ENCODE measurements at regions not wholly inside any gene's neighbourhood (a gene's known extent, or its start where the extent isn't known, plus 50 kb on each side); places are given as distances from the start of the nearest gene placed in this dataset.

DNA sequence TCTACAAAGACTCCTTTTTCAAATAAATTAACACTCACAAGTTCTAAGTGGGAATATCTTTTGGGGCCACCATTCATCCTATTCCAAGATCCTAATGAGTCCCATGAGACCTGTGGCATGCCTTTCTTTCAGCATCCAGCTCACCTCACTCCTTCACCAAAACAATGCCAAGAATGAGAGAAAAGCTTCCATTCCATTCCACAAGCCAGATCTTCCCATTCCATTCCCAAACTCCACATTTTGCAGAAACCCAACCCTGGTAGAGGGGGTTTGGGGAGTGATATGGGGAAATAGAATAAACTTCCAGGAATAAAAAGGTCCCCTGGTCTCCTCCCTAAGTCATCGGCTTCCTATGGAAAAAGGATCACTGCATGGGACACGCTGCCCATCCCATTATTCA is 392.2 kb downstream of the NPIPA8 start:
- no peaks in the 10 kb centered on the region for H3K36me3 ChIP-seq
- no peak overlapping the region for H3K4me3 ChIP-seq
- TF ChIP-seq Cebpa-rat (IDR thresholded peaks at IDR 0.05): no peak
- no peaks in the 10 kb centered on the region for H4K20me1 ChIP-seq
- no peaks in the 10 kb centered on the region for H3K9me3 ChIP-seq (replicated peaks in 1 of 11)
- H3K9ac ChIP-seq: no peak overlapping the region
- peaks cover 0 to 6% (median under 1%) of the 10 kb centered on the region in 11 experiments; a peak in 9 of 22 replicates for H3K27me3 ChIP-seq
- no peak overlapping the region for H3K27ac ChIP-seq
- H3K4me1 ChIP-seq: peaks cover 0 to 2% (median 0%) of the 10 kb centered on the region in 10 experiments; a peak in 2 of 20 replicates
- no peak overlapping the region for H3K4me2 ChIP-seq

DNA sequence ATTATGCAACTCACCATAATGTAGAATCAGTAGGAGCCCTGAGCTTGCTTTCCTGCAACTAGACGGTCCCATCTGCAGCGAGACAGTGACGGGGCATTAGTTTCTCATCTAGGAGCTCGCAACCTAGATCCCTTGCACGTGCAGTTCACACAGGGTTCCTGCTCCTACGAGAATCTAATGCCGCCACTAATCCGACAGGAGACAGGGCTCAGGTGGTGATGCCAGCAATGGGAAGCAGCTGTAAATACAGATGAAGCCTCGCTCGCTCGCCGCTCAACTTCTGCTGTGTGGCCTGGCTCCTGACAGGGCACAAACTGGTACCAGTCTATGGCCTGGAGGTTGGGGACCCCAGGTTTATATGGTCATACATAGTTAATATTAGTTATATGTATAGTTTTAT is 394.5 kb downstream of the NPIPA8 start:
- Histone ChIP-seq H3K36me3 (no peaks in the 10 kb centered on the region), H3K4me3 (no peak overlapping the region), H4K20me1 (no peaks in the 10 kb centered on the region), H3K27ac (no peak overlapping the region), H3K27me3 (no peaks in the 10 kb centered on the region), H3K9me3 (replicated peaks in 1 of 11) (no peaks in the 10 kb centered on the region), H3K9ac (no peak overlapping the region), H3K4me1 (peaks cover 0 to 8% (median 1%) of the 10 kb centered on the region in 10 experiments; a peak in 2 of 20 replicates), H3K4me2 (no peak overlapping the region)
- TF ChIP-seq Cebpa-rat (IDR thresholded peaks at IDR 0.05): no peak

DNA sequence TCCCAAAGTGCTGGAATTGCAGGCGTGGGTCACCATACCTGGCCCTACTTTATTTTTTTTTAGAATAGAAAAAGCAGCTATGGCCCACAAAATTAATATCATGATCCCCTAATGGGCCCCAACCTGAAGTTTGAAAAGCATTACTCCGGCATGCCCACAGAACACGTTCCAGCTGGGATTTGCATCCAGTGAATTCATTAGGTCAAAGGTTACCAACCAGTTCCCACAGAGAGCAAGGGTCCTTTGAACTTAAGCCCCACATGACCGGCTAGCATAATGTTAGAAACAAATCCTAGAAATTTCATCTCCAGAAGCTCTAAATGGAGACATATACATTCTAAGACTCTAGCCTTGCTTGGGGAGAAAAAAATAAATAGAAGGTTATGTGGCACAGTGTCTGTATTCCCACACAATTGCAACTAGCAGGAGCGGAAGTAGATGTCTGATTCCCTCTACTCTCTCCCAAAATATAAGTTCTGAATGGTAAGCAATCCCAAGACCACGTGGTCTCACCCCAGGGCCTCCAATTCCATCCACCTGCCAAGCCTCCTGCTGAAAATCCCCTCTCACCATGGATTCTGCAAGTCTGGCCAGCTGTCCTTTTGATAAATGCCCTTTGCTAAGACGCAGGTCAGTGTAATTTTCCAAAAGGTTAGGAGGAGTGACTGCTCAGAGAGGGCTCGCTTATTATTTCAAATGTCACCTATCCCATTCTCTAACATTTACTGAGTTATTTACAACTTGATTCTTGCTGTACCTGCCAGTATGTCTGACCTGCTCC is 395.8 kb downstream of the NPIPA8 start:
- Histone ChIP-seq H3K4me2 (no peak overlapping the region), H3K36me3 (no peaks in the 10 kb centered on the region), H3K4me3 (no peak overlapping the region), H4K20me1 (no peaks in the 10 kb centered on the region), H3K27me3 (no peaks in the 10 kb centered on the region), H3K27ac (no peak overlapping the region), H3K4me1 (peaks cover 0 to 10% (median 4%) of the 10 kb centered on the region in 10 experiments; a peak in 4 of 20 replicates), H3K9me3 (replicated peaks in 1 of 11) (no peaks in the 10 kb centered on the region), H3K9ac (no peak overlapping the region)
- TF ChIP-seq Cebpa-rat (IDR thresholded peaks at IDR 0.05): no peak

DNA sequence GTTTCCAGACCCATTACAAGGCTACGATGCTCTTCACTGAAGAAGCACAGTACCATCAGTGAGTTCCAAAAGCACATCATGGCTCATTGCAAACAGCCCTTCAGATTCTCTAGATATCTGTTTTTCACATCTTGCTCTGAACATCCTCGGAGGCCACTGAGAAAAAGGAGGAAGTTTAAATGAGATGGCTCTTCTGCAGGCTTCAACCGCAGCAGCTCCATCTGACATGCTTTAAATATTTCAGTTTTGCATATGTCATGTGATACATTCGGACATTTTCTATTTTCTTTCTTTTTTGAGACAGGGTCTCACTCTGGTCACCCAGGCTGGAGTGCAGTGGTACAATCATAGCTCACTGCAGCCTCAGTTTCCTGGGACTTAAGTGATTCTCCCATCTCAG is 396.8 kb downstream of the NPIPA8 start:
- H3K27ac ChIP-seq: no peak overlapping the region
- no peak for TF ChIP-seq Cebpa-rat (IDR thresholded peaks at IDR 0.05)

DNA sequence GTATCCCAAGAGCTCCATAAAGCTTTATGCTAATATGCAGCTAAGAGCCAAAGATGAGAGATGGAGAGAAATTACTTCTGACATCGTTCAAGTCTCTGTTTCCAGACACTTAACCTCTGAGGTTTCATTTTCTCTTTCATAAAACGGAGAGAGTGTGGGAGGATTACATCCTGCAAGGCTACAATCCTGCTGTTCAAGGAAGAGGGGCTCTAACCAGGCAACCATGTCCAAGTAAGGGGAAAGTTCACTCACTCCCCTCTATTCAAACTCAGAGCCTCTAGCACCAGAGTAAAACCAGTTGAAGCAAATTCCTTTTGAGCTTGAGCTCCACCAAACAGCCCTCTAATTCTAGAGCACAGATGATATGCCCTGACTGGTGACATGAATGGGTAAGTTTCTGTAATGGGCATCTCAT is 397.4 kb downstream of the NPIPA8 start:
- peak overlapping the region; percentile 14 to 55 (median 30); a peak in 16 of 22 replicates for H3K4me2 ChIP-seq

More for the DNA sequence above, 396.8 kb downstream of the NPIPA8 start:
- Histone ChIP-seq H3K9me3 (replicated peaks in 1 of 11) (no peaks in the 10 kb centered on the region), H3K4me1 (peaks cover 0 to 10% (median 4%) of the 10 kb centered on the region in 10 experiments; a peak in 4 of 20 replicates), H3K4me2 (peak overlapping the region in 3 of 11 experiments; percentile 27 to 41 (median 28); a peak in 2 of 22 replicates), H4K20me1 (no peaks in the 10 kb centered on the region), H3K27me3 (no peaks in the 10 kb centered on the region), H3K4me3 (no peak overlapping the region), H3K9ac (no peak overlapping the region), H3K36me3 (no peaks in the 10 kb centered on the region)

DNA sequence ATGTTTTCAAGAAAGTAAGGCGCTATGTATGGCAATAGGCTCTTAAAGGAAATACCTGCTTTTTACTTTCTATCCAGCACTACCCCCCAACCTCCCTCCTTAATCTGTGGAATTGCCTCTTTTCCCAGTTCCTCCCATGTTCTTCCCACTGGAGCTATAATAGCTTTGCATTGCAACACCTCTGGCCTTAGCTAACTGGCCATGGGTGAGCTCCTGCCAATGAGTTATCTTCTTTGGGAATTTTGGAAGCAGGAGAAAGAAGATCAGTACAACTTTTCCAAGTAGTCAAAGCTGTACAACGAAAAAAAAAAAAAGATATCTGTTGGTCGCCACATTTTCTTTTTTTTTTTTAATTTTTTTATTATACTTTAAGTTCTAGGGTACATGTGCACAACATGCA is 398.0 kb downstream of the NPIPA8 start:
- Histone ChIP-seq H4K20me1 (no peaks in the 10 kb centered on the region), H3K9me3 (replicated peaks in 1 of 11) (peaks cover 0 to 3% (median 0%) of the 10 kb centered on the region in 11 experiments; a peak in 2 of 22 replicates), H3K27me3 (no peaks in the 10 kb centered on the region), H3K4me1 (peaks cover 0 to 10% (median 4%) of the 10 kb centered on the region in 10 experiments; a peak in 4 of 20 replicates), H3K27ac (no peak overlapping the region), H3K4me2 (peak overlapping the region in 1 of 11 experiments; percentile 30; a peak in 1 of 22 replicates), H3K4me3 (no peak overlapping the region), H3K36me3 (no peaks in the 10 kb centered on the region), H3K9ac (no peak overlapping the region)
- TF ChIP-seq Cebpa-rat (IDR thresholded peaks at IDR 0.05): no peak

More for the DNA sequence above, 397.4 kb downstream of the NPIPA8 start:
- Histone ChIP-seq H3K9me3 (replicated peaks in 1 of 11) (no peaks in the 10 kb centered on the region), H3K36me3 (no peaks in the 10 kb centered on the region), H3K4me1 (peaks cover 0 to 10% (median 4%) of the 10 kb centered on the region in 10 experiments; a peak in 4 of 20 replicates), H3K4me3 (no peak overlapping the region), H3K27ac (no peak overlapping the region), H4K20me1 (no peaks in the 10 kb centered on the region), H3K9ac (no peak overlapping the region), H3K27me3 (no peaks in the 10 kb centered on the region)
- TF ChIP-seq Cebpa-rat (IDR thresholded peaks at IDR 0.05): no peak

DNA sequence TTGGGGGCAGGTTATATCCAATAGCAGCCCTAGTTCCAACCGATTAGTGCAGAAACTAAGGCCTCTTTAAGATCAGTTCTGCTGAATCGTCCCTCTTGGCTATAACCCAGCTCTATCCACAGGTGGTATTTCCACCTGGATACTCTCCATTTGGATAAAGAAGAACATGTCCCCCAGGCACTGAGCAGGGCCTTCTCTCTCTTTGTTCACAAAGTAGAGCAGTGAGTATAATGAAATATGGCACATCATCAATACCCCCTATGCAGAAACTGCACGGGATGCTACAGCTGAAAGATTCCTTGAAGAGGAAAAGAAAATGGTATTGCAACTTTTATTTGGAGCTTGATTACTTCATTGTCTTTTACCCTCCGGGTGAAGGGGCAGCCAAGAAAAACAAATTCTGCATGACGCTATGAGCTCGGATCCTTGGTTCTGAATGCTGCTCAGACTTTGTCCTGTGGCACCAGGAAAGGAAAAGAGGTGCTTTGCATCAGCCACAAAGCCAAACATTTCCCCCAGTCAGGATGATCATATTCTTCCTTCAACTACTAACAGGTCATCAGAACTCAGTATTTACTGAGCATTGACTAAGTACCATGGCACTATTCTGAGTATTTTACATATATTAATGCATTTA is 399.7 kb downstream of the NPIPA8 start:
- Histone ChIP-seq H3K27me3 (no peaks in the 10 kb centered on the region), H3K4me3 (no peak overlapping the region), H3K4me2 (no peak overlapping the region), H3K27ac (no peak overlapping the region), H4K20me1 (no peaks in the 10 kb centered on the region), H3K9me3 (replicated peaks in 1 of 11) (peaks cover 0 to 7% (median 0%) of the 10 kb centered on the region in 11 experiments; a peak in 2 of 22 replicates), H3K4me1 (peaks cover 0 to 10% (median 4%) of the 10 kb centered on the region in 10 experiments; a peak in 4 of 20 replicates), H3K9ac (no peak overlapping the region), H3K36me3 (no peaks in the 10 kb centered on the region)
- TF ChIP-seq Cebpa-rat (IDR thresholded peaks at IDR 0.05): no peak

DNA sequence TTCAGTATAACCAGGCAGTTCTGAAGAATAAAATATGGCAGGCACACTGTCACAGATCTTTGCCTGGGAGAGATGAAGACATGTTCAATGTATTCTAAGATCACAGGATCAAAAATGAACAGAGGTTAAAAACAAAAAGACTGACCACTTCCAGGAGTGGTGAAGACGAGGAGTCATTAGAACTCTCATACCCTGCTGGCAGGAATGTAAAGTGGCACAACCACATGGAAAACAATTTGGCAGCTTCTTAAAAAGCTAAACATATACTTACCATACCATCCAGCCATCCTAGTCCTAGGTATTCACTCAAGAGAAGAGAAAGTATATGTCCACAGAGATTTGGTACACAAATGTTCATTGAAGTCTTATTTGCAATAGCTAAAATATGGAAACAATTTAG is 406.3 kb downstream of the NPIPA8 start:
- no peaks in the 10 kb centered on the region for H3K27me3 ChIP-seq
- no peak overlapping the region for H3K4me3 ChIP-seq
- peaks cover 0 to 7% (median 0%) of the 10 kb centered on the region in 11 experiments; a peak in 2 of 22 replicates for H3K9me3 ChIP-seq (replicated peaks in 1 of 11)
- no peaks in the 10 kb centered on the region for H3K4me1 ChIP-seq
- H3K4me2 ChIP-seq: no peak overlapping the region
- no peaks in the 10 kb centered on the region for H4K20me1 ChIP-seq
- H3K36me3 ChIP-seq: no peaks in the 10 kb centered on the region
- no peak for TF ChIP-seq Cebpa-rat (IDR thresholded peaks at IDR 0.05)
- H3K9ac ChIP-seq: no peak overlapping the region
- no peak overlapping the region for H3K27ac ChIP-seq

DNA sequence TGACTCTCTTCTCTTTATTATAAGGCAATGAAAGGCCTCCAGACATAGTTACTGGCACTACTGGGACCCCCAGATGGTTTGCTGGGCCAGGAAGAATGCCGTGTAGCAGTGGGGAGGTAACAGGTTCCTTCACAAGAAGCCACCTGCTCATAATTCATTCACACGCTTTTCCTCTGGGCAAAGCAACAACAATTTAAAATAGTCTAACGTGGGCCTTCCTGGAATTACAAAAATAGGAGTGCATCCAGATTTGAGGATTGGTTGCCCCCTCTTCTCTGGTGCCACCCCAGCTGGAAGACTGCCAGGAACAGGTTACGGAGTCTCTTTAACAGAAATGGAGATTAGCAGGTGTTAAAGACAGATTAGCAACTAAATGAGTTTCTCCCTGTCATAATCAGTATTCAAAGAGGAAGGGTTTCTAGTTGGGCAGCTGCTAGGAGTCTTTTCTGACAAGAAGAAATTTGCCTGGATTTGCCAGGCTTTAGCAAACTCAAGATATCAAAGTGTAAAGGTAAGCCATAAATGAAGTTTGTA is 409.6 kb downstream of the NPIPA8 start:
- Histone ChIP-seq H3K4me3 (no peak overlapping the region), H3K4me2 (no peak overlapping the region), H3K9me3 (replicated peaks in 1 of 11) (no peaks in the 10 kb centered on the region), H3K9ac (no peak overlapping the region), H4K20me1 (no peaks in the 10 kb centered on the region), H3K36me3 (no peaks in the 10 kb centered on the region), H3K4me1 (no peaks in the 10 kb centered on the region), H3K27ac (no peak overlapping the region), H3K27me3 (no peaks in the 10 kb centered on the region)
- no peak for TF ChIP-seq Cebpa-rat (IDR thresholded peaks at IDR 0.05)
